ENCODE measurements at regions not wholly inside any gene's neighbourhood (a gene's known extent, or its start where the extent isn't known, plus 50 kb on each side); places are given as distances from the start of the nearest gene placed in this dataset.

DNA sequence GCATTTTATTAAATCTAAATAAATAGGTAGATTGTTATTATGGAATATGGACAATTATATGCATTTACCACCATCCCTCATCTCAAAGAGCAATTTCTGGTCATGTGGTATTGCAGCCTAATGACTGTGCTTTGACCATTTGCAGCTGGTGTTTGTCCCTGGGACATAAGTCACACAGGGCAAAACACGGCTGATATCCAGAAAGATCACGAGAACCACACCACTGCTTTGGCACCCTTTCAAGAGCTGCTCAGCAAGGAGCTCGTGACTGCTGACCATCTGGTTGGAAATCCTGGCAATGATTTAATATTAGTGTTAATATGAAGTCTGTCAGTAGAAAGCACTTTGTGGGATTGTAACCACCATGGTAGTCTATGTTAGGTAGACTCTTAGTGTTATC, 545.0 kb downstream of the GBA3 start:
- DNase-seq: no peak

DNA sequence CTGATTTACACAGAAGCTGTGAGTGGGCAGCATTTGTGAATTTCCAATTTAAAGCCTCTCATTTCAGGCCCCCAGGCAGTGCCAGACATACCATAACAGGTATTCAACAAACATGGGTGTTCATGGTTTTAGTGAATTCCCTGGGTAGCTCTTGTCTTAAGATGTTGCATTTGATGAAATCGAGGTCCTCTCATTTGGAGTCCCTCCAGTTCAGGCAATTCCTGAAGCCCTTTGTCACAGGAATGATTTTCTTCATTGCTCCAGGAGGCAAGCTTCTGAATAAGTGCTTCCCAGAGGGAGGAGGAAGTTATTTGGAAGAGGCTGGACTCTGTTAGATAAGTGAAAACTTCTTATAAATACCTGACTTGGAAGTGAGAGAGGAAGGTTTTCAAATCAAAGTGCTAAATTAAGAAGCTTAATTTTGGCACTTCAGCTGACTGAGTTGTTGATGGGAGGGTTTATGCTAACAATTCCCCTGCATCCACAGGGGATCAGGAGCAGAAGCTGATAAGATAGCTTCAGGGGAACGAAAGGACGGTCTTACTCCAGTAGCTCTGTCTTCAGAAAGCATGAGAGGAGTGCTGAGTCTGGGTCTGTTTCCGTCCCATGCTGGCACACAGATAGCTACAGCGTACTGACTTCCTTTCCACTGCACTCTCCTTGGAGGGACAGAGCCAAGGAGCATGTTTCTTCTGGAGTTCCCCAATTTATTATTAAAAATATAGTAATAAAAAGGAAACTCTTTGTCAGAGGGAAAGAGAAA, 543.1 kb downstream of the GBA3 start:
- DNase-seq: no peak

DNA sequence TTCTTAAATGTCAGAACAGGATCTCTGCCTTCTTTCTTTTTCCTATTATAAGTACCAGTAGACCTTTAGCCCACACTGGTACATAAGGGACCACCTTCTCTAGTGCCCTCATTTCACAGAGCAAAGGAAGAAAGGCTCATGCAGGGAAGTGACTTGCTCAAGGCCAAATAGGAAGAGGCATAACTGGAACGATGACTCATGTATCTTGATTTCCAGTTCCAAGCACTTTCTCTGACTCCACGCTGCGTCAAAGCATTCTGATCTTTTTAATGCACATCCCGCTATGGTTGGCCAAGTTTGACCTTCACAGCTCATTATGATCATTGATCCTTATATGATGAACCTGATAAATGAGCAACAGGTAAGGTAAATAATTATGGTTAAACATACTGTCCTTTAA, 542.0 kb downstream of the GBA3 start:
- no peak for DNase-seq

DNA sequence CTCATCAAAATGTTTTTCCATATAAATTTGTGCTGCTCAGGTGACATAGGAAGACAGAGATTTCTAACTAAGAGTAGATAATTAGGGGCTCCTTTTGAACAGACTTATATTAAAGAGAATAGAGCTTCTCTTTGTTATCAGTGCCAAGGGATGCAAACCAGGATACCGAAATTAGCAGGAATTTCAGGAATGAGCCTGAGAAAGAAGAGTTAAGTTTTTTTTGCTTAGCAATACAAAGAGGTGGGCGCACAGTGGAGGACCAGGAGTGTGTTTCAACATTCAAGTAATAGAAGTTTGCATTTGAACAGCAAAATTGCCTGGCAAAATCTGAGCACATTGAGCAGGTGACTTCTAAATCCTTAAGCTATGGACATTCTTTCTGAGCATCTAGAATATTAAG, 541.3 kb downstream of the GBA3 start:
- no peak for DNase-seq

DNA sequence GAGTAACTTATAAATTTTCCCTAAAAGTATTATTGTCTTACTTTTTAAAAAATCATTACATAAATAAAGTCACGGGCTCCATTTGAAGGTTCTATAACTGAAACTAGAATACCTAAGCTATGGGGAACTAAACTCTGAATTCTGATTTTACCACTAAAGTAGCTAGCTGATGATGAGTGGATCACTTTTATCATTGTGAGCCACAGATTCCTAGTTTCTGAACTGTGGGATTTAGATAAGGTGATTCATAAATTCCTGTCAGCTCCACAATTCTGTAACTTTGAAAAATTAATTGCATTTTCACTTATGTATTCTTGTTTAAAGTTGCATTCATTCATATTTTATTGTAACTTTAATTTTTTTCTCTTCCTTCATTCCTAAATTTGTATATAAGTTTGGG, 540.9 kb downstream of the GBA3 start:
- no peak for DNase-seq

DNA sequence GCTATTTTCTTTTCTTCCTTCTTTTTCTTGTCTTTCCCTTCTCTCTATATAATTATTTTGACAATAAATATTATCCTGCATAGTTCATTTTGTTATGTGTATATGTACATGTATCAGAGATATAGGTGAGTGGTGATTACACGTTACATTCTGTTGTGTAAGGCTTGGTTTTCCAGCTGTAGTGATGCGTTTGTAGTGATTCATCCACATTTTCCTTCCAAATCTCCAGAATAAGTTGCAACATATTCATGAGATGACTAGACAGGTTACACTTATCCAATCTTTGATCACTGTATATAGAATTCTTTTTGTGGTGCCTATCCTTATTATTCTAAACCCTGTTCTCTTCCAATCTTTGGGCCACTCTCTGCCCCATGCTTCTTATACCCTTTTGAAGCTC, 540.2 kb downstream of the GBA3 start:
- no peak for DNase-seq

DNA sequence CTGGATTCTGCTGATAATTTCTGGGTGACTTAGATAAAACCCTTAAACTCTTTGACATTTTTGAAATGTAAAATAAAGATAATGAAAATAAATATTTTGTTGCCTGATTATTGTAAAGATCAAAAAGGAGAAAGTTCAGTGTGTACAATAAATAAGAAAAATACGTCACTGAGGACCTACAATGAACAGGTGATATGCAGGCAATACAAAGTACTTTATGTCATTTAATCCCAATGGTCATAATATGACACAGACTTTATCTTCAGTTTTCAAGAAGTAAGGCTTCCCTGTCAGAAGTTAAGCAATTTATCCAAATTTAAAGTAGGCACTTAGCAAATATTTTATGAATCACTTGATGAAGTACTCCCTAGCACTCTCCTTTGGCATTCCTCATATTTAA, 532.8 kb downstream of the GBA3 start:
- DNase-seq: no peak

DNA sequence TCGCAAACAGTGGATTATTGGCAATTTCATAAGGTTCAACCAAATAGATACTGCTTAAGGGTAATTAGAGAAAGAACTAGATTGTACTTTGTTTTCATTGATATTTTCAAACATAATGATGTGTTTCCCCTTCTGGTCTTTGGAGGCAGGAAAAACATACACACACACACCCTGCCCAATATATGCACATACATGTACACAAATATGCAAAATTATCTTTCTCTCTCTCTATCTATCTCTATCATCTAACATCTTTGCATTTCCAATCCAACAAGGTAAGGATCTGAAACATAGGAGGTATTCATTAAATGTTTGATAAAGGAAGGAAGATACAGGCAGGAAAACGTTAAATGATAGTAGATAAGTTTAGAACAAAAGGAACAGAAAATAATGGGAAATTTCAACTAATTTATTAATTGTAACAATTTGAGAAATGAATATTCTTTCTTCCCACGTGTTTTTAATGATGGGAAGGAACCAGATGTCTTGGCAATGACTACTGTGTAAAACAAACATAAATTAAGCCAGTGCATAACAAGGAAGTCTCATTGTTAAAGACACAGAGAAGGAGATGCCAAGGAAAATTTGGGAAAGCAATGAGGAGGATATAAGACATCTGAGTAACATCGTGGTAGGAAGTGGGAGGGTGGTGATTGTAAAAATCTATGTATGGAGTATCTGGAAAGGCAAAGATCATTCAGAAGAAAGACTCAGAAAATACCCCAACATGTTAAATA, 532.1 kb downstream of the GBA3 start:
- no peak for DNase-seq

DNA sequence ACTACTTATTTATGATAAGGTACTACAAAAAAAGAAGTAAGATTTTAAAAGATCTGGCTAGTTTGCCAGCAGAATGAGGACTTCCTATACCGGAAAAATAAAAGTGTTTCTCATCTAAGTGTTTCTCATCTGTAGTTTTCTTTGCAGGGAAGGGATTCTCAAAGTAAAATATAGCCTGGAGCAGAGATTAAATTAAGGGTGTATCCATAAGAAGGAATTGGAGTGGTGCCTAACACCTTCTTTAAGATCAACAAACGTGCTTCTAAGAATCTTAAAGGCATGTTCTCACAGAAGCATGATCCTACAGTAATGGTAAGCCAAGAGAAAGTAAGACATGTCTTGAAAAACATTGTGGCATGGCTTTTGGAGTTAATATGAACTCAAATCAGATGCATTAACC, 528.2 kb downstream of the GBA3 start:
- no peak for DNase-seq

DNA sequence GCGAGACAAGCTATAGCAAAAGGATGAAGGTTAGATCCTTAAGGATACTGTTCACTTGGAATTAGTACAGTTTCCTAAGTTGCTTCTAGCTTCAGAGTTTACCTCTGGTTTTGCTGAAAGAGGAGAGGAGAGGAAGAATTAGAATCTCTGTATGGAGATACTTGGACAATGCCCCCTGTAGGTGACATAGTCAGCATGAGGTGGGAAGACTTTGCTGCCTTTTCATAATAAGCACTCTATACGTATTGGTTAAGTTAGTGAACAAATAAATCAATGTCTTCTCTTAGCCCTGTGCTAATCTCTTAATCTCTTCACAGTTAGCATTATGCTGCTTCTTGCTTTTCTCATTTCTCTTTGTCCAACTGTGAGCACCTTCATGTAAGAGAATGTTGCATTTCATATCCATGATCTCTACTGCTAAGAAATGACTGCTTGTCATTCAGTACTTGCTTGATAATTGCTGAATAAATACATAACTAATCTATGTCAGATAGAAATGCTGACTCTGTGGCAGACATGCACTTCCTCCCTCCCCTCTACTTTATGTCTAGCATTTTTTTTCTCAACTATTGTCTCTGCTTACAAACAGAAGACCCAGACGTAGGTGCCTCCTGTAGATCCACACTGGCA, 527.2 kb downstream of the GBA3 start:
- DNase-seq: no peak

DNA sequence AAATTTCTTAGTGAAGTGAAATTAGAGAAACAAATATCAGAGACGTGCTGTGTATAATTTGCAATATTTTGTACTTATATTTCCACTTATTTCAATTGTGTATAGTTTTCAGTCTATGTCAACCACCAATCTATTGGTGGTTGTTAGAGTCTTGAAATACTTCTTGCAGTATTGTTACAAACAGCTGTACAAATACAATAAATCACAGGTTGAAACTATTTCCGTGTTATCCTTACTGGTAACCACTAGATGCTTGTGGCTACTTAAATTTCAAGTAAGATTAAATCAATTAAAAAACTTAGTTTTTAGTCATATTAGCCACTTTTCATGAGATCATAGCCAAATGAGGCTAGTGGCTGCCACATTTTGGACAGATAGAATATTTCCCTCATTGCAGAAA, 520.5 kb downstream of the GBA3 start:
- no peak for DNase-seq

DNA sequence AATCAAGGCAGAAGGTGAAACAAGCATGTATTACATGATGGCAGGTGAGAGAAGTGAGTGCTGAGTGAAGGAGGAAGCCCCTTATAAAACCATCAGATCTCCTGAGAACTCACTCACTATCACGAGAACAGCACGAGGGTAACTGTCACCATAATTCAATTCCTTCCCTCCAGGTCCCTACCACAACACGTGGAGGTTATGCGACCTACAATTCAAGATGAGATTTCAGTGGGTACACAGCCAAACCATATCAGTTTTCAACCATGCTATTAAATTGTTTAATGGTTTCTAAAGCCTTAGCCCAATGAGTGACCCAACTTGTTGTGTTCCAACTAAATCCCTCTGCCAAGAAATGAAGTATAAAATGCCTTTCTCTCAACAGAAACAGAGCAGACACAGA, 519.8 kb downstream of the GBA3 start:
- DNase-seq: no peak

DNA sequence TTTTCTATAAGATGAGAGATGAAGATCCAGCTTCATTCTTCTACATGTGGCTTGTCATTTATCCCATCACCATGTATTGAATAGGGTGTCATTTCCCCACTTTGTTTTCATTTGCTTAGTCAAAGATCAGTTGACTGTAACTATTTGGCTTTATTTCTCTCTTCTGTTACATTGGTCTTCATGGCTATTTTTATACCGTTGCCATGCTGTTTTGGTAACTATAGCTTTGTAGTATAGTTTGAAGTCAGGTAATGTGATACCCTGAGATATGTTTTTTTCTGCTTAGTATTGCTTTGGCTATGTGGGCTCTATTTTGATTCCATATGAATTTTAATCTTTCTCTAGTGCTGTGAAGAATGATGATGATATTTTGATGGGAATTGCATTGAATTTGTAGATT, 514.3 kb downstream of the GBA3 start:
- no peak for DNase-seq

DNA sequence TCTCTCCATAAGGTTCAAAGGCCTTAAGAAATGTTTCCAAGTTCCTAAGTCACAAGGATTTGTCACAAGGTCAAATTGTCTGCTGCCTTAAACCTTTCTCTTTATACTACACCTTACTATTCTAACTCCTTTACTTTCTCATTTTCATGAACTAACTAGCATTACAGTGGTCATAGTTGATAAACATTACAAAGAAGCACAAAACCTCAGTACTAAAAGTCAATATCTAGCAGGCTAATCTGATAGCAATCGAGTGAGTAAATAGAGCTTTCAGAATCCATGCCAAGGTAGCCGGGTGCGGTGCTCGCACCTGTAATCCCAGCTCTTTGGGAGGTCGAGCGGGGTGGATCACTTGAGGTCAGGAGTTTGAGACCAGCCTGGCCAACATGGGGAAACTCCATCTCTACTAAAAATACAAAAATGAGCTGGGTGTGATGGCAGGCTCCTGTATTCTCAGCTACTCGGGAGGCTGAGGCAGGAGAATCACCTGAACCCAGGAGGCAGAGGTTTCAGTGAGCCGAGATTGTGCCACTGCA, 510.0 kb downstream of the GBA3 start:
- DNase-seq: no peak

DNA sequence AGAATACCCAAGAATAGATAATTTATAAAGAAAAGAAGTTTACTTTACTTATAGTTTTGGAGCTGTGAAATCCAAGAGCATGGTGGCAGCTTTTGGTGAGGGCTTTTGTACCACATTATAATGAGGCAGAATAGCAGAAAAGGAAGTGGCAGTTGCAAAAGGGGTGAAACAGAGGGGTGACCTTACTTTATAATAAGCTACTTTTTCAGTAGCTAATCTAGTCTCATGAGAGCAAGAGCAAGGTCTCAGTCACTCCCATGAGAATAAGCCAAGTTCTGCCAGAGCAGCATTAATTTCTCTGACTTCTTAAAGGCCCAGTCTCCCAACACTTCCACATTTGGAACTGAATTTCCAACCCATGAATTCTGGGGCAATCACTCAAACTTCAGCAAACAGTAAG, 502.0 kb downstream of the GBA3 start:
- DNase-seq: no peak

DNA sequence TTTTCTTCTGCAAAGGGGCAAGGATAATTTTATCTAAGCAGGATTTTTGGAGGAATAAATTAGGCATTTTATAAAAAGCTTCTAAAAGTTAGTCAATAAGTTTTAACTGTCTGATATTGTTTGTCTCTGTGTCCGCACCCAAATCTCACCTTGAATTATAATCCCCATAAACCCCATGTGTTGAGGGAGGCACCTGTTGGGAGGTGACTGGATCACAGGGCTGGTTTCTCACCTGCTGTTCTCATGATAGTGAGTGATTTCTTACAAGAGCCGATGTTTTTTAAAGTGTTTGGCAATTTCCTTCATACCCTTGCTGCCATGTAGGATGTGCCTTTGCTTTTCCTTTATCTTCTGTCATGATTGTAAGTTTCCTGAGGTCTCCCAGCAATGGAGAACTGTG, 481.4 kb downstream of the GBA3 start:
- DNase-seq: no peak

DNA sequence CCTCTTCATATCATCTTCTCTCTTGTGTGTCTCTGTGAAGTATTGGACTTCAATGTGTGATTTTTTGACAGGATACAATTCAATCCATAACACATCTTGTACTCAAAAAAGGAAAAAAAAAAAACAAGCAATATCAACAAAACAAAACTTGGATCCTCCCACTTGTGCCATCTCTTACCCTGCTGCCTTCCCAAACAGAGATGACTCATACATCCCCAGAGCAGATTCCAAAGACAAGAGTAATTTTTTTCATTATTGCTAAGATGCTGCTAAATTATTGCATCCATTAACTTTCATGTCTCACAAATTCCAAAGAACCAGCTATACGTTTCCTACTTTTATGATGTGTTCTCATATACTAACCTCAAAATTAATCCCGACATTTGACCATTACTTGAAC, 479.2 kb downstream of the GBA3 start:
- no peak for DNase-seq

DNA sequence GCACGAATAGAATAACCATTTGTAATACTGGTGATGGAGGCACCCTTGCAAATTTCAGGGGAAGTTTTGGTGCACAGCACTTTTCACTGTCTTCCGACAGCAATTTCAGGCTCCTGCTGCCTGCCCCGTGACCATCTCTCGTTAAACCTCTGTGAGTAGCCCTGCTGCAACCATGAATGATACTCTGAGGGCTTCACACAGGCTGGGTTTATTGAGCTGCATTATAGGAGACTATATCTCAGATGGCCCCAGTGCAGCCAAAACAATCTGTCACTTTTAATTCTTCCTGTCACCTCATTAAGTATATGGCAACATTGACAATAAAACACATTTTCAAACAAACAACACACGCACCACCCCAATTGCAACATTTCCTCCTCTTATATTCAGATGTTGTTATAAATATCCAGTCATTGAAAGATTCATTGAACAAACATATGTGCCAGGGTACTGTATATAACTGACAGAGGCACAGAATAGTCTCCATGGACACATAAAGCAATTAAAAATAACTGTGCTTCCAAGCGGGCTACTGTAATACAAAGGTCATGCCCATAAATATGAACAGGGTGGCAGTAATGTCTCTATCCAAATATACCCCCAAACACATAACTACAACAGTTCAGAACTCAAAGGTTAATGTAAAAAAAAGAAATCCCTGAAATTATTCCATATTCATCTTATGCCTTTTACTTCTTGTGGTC, 477.0 kb downstream of the GBA3 start:
- DNase-seq: no peak

DNA sequence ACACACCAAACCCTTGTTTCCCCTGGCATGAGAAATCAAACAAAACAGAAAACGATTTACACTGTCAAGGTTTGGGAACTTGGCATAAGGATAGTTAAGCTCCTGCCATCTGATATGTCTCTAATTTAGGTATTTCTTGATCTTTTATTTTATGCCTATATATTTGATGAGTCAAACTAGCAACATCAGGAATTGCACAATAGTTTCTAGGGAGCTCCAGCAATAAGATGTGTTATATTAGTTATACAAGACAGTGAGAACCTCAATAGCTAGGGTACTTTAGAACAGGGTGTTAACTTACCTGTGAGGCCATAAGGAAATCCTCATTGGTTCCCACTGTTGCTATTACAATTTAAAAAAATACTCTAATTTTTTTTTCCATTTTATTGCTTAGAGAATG, 474.2 kb downstream of the GBA3 start:
- DNase-seq: no peak

DNA sequence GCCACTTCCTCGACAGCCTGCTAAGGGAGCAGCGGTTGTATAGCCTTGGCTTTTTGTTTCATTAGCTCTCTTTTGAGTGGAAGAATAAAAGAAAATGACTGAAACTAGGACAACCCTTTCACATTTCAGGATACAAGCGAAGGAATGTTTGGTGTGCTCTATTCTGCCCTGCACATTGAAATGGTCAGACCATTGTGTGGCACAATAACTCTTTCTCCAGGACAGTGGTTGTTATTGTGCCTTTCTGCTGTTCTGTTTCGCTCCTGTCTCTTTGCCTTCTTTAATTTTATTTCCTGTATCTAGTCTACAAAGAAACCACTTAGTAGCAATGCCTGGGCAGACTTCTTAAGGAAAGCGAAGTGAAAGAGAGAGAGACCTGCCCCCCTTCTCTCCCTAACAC, 473.7 kb downstream of the GBA3 start:
- DNase-seq: no peak

DNA sequence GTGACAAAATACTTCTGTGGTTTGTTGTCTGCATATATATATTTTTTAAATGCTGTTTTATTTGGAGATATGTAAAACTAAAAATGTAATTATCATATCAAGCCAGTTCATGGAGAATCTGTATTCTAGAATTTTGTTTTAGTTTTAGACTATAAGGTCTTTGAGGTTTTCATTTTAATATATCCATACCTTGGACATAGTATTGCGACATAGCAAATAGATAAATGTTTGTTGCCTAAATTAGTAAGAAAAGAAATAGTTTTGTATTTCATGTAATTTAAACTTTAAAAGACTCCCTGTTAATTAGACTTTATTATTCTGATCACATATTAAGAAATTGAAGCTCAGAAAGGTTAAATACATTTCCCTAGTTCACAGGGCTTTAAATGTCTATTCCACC, 472.9 kb downstream of the GBA3 start:
- DNase-seq: no peak

DNA sequence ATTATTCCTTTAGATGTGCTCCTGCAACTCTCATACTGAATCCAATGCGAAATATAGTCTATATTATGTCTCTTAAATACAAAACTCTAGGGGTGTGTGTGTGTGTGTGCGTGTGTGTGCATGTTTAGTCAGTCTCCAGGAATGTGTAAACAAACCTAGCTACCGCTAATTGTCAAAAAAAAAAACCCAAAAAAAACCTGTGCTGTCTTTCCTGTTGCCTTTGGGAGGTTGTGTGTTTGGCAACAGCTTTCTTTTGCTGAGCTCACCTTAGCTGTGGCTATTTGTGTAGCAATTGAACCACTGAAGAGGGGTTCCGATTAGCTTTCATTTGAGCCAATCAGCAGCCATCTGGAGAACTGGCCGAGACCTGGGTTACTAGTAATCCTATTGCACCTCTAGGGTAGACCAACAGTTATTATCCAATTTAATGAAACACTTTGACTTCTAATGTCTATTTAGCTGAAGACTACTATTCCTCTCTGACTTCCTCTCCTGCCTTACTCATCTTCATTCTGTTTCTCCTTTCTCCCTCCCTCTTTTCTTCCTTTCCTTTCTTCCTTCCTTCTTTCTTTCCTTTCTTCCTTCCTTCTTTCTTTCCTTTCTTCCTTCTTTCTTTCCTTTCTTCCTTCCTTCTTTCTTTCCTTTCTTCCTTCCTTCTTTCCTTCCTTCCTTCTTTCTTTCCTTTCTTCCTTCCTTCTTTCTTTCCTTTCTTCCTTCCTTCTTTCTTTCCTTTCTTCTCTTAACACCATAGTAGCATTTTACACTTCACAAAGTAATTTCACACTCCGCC, 471.1 kb downstream of the GBA3 start:
- DNase-seq: no peak

DNA sequence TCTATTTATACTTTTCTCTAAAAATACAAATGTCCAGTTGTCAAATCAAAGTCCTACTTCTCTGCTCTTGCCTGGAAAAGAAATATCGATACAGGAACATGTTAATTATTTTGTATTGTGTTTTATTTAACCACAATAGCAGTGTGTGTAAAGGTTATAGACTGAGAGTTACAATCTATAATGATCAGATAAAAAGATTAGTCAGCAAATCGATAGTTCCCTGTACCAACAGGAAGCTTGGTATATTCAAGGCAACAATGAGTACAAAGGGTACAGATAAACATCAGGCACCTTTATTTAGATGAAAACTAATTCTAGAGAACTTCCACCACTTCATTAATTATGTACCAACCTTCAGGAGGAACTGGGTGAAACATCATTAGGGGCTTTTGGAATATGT, 469.5 kb downstream of the GBA3 start:
- DNase-seq: no peak
